ENCODE measurements at regions not wholly inside any gene's neighbourhood (a gene's known extent, or its start where the extent isn't known, plus 50 kb on each side); places are given as distances from the start of the nearest gene placed in this dataset.

DNA sequence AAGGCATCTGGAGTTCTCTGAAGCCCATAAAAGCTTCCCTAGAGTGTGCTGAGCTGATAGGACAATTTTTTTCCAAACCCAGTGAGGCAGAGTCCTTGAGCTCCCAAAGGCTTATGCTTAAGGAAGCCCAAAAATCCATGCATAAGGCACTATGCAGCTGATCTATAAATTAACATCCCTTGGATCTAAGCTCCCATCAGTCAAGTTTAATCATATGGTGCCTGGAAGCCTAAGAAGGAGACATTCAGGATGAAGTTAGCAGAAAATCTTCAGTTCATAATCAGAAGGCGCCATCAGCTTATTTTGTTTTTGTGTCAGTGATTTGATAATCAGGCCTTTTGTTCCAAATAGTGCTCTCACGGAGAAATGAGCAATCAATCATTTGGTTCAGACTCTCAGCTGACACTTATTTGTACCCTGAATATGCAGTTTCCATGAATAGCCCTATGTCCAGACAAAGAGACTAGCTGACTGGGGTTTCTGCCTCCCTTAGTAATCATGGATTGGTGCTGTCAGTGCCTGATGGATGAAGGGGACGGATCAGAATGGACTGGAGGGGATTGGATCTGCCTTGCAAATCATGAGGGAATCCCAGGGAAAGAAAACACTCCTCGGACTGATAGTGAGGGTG, 464.8 kb upstream of the RGPD4 start:
- H3K9me3 ChIP-seq (ENCODE audit: control insufficient read depth, insufficient read depth, low read length), result no peaks in the 10 kb centered on the region
- no peaks in the 10 kb centered on the region for H3K27me3 ChIP-seq (ENCODE audit: control insufficient read depth, low read length)
- H3K4me2 ChIP-seq (ENCODE audit: low read length), result no peak overlapping the region
- H3K27ac ChIP-seq (ENCODE audit: low read depth, low read length), result no peak overlapping the region
- H3K4me1 ChIP-seq (ENCODE audit: control insufficient read depth, low read length), result no peaks in the 10 kb centered on the region
- H3K9me2 ChIP-seq (replicated peaks; ENCODE audit: control insufficient read depth, low read length), result no peaks in the 10 kb centered on the region
- no peaks in the 10 kb centered on the region for H4K20me1 ChIP-seq (ENCODE audit: control insufficient read depth, insufficient read depth, low read depth, low read length)
- H3K36me3 ChIP-seq (ENCODE audit: control insufficient read depth, low read length), result no peaks in the 10 kb centered on the region
- no peaks in the 10 kb centered on the region for H3K79me2 ChIP-seq (ENCODE audit: control insufficient read depth, low read length)
- no peak overlapping the region for H3K4me3 ChIP-seq (ENCODE audit: low read length)
- no peaks in the 10 kb centered on the region for H3F3A ChIP-seq (ENCODE audit: control insufficient read depth, insufficient read depth)
- TF ChIP-seq, protein P1, sequence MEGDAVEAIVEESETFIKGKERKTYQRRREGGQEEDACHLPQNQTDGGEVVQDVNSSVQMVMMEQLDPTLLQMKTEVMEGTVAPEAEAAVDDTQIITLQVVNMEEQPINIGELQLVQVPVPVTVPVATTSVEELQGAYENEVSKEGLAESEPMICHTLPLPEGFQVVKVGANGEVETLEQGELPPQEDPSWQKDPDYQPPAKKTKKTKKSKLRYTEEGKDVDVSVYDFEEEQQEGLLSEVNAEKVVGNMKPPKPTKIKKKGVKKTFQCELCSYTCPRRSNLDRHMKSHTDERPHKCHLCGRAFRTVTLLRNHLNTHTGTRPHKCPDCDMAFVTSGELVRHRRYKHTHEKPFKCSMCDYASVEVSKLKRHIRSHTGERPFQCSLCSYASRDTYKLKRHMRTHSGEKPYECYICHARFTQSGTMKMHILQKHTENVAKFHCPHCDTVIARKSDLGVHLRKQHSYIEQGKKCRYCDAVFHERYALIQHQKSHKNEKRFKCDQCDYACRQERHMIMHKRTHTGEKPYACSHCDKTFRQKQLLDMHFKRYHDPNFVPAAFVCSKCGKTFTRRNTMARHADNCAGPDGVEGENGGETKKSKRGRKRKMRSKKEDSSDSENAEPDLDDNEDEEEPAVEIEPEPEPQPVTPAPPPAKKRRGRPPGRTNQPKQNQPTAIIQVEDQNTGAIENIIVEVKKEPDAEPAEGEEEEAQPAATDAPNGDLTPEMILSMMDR (IDR thresholded peaks at IDR 0.05; ENCODE audit: low read depth, low read length, poor library complexity, severe bottlenecking), result no peak
- no peak for TF ChIP-seq EZH2phosphoT487 (IDR thresholded peaks at IDR 0.05; ENCODE audit: borderline replicate concordance, low read length)

DNA sequence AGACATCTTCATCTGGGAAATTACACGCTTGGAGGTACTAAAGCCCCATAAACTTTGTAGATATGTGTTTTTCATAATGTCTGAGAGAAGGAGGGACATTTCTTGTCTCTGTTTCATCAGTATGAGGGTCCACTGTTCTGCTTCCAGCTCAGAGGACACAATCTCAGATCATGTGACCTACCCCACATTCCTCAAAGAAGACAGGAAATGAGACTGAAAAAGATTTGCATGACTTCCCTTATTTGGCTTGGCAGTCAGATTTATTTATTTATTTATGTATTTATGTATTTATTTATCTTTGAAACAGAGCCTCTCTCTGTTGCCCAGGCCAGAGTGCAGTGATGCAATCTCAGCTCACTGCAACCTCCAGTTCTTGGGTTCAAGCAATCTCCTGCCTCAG, 463.7 kb upstream of the RGPD4 start:
- H3K4me1 ChIP-seq (ENCODE audit: control insufficient read depth, low read length), result no peaks in the 10 kb centered on the region
- no peaks in the 10 kb centered on the region for H3K36me3 ChIP-seq (ENCODE audit: control insufficient read depth, low read length)

DNA sequence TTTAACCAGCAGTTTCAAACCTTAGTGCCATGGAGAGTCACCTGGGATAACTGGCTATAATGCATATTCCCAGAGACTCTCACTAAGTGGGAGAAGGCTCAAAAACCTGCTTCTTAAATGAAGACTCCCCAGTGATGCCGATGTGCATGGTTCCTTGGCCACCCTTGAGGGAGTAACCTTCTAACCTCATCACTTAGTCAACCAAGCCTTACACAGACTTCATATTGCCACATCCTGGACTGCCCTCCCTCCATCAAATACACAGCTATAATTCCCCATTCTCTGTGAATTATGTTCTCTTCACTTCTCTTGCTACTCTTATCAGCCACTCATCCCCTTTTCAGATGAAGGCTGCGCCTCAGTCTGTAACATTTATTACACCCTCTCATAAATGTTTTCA, 462.9 kb upstream of the RGPD4 start:
- H3K9me3 ChIP-seq (ENCODE audit: control insufficient read depth, insufficient read depth, low read length), result no peaks in the 10 kb centered on the region
- no peaks in the 10 kb centered on the region for H3K79me2 ChIP-seq (ENCODE audit: control insufficient read depth, low read length)
- H3K4me2 ChIP-seq (ENCODE audit: low read length), result no peak overlapping the region
- H3K4me1 ChIP-seq (ENCODE audit: control insufficient read depth, low read length), result no peaks in the 10 kb centered on the region
- no peak overlapping the region for H3K4me3 ChIP-seq (ENCODE audit: low read length)
- no peaks in the 10 kb centered on the region for H3K27me3 ChIP-seq (ENCODE audit: control insufficient read depth, low read length)
- H3K9me2 ChIP-seq (replicated peaks; ENCODE audit: control insufficient read depth, low read length), result no peaks in the 10 kb centered on the region
- TF ChIP-seq EZH2phosphoT487 (IDR thresholded peaks at IDR 0.05; ENCODE audit: borderline replicate concordance, low read length), result no peak
- TF ChIP-seq, protein P1 (IDR thresholded peaks at IDR 0.05; ENCODE audit: low read depth, low read length, poor library complexity, severe bottlenecking), result no peak
- H4K20me1 ChIP-seq (ENCODE audit: control insufficient read depth, insufficient read depth, low read depth, low read length), result no peaks in the 10 kb centered on the region
- H3F3A ChIP-seq (ENCODE audit: control insufficient read depth, insufficient read depth), result no peaks in the 10 kb centered on the region
- no peak overlapping the region for H3K27ac ChIP-seq (ENCODE audit: low read depth, low read length)
- H3K36me3 ChIP-seq (ENCODE audit: control insufficient read depth, low read length), result no peaks in the 10 kb centered on the region

More for the DNA sequence above, 463.7 kb upstream of the RGPD4 start:
- Histone ChIP-seq H3K79me2 (ENCODE audit: control insufficient read depth, low read length) (no peaks in the 10 kb centered on the region), H3F3A (ENCODE audit: control insufficient read depth, insufficient read depth) (no peaks in the 10 kb centered on the region), H3K27ac (ENCODE audit: low read depth, low read length) (no peak overlapping the region), H3K4me2 (ENCODE audit: low read length) (no peak overlapping the region), H4K20me1 (ENCODE audit: control insufficient read depth, insufficient read depth, low read depth, low read length) (no peaks in the 10 kb centered on the region), H3K9me2 (replicated peaks; ENCODE audit: control insufficient read depth, low read length) (no peaks in the 10 kb centered on the region), H3K27me3 (ENCODE audit: control insufficient read depth, low read length) (no peaks in the 10 kb centered on the region), H3K9me3 (ENCODE audit: control insufficient read depth, insufficient read depth, low read length) (no peaks in the 10 kb centered on the region), H3K4me3 (ENCODE audit: low read length) (no peak overlapping the region)
- TF ChIP-seq EZH2phosphoT487 (IDR thresholded peaks at IDR 0.05; ENCODE audit: borderline replicate concordance, low read length), result no peak
- TF ChIP-seq, protein P1 (IDR thresholded peaks at IDR 0.05; ENCODE audit: low read depth, low read length, poor library complexity, severe bottlenecking), result no peak
